Right lobe of liver (tissue), 4 donors: ENCODE measurements at regions not wholly inside any gene's neighbourhood (a gene's known extent, or its start where the extent isn't known, plus 50 kb on each side); places are given as distances from the start of the nearest gene placed in this dataset.

ENCODE experiments used
- CTCF ChIP-seq, 4 donors: fragments of 200-600 bp in 3 of 4; fragments of 450-650 bp in 1 of 4; IDR thresholded peaks; one replicate each; pipeline versions ENCODE4 v1.5.1 to v1.8.0; 2016 to 2022; ENCODE audit warnings: antibody characterized with exemption in 4 of 4, mild to moderate bottlenecking in 2 of 4
- POLR2A ChIP-seq: fragments of 450-650 bp; IDR thresholded peaks from one replicate; pipeline ENCODE4 v1.6.1; 2017; ENCODE audit warnings: antibody characterized with exemption, mild to moderate bottlenecking
- donor health status: DM: no; HTN: no; CAD: no.
- donor health status: DM: no; HTN: no; CAD: no.
- donor health status: DM: no; HTN: yes; CAD: no.

GRCh38 chr4:43351970-43352806 is 459.7 kb downstream of the GRXCR1 start:
- TF ChIP-seq CTCF (IDR thresholded peaks at IDR 0.05): no peak
- TF ChIP-seq POLR2A: no peak
